Dedifferentiated amniotic fluid mesenchymal stem cell (primary cell): ENCODE measurements at regions not wholly inside any gene's neighbourhood (a gene's known extent, or its start where the extent isn't known, plus 50 kb on each side); places are given as distances from the start of the nearest gene placed in this dataset.

Experiments used
- DNase-seq: peaks from one replicate; pipeline ENCODE4 v3.0.0-alpha.2; 2016; ENCODE audit errors: extremely low spot score

- DNase-seq: no peak
Observed at GRCh38 chr2:39535636-39536185, 98.6 kb upstream of the MAP4K3 start.

GRCh38 chr2:39537150-39537549, 100.1 kb upstream of the MAP4K3 start:
- no peak for DNase-seq

DNA sequence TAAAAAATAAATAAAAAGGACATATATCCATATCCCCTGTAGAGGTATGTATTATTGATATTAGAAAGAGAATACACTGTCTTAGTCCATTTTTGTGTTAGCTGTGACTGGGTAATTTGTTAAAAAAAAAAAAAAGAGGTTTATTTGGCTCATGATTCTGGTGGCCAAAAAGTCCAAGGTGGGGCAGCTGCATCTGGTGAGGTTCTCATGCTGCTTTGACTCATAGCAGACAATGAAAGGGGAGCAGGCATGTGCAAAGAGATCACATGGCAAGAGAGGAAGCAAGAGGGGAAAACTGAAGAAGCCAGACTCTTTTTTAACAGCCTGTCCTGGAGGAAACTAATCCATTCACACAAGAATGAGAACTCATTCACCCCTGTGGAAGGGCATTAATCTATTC, 101.6 kb upstream of the MAP4K3 start:
- DNase-seq: no peak

GRCh38 chr2:39540414-39540813, 103.3 kb upstream of the MAP4K3 start:
- no peak for DNase-seq

DNA sequence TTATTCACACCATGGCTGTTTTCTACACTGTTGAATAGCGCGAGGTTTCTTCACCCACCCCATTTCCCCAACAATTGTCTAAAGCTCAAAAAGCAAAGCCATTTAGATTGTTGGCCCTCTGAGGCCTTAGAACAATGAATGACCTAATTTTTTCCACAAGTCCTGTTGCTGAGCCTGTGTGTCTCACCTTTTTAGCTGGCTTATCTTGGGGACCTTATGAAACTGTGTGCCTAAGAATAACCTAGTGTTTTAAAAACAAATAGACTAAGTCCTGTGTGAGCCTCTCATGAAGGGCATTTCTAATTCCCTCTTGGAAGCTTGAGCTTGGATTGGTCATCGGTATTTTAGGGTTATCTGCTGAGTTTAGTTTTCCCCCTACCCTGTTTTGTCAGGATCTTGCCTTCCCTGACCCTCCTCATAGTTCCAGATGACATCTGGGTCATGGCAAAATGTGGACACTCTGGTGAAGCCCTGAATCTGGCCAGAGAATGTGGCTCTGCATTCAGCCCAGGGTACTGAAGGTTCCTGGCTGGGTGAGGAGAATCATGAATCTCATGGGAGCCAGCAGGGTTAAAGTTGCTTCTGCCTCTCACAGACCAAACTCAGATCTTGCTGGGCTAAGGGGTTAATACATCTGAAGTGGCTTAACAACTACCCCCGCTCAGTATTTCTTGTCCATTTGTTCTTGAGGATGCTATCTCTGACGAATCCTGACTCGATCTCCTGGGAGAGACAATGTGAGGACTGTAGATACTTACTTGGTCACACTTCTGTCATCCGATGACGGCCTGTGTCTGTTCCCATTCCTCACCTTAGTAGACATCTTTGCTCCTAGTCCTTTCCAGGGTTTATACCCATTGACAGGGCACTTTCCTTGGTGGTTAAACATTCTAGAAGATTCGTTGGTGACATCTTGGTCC, 104.2 kb upstream of the MAP4K3 start:
- DNase-seq: no peak

- no peak for DNase-seq
Observed at GRCh38 chr2:39542523-39542922, 105.4 kb upstream of the MAP4K3 start.

- no peak for DNase-seq
Observed at GRCh38 chr2:39545957-39546356, 108.9 kb upstream of the MAP4K3 start.

DNA sequence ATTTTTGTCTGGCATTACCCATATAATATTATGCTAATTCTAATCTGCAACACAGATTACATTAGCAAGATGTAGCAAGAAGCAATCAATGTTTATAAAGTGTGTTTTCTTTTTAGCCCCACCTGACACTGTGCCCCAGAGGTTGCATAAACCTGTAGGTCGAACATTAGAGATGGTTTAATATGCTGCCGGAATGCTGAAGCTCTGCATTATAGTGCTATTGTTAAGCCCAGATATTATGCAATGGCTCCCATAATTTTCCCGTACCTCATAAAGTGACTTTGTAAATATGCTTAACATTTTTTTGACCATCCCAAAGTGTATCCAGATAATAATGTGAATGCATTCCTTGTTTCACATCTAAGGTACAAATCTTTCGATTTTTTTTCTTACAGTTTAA, 109.3 kb upstream of the MAP4K3 start:
- DNase-seq: no peak

DNA sequence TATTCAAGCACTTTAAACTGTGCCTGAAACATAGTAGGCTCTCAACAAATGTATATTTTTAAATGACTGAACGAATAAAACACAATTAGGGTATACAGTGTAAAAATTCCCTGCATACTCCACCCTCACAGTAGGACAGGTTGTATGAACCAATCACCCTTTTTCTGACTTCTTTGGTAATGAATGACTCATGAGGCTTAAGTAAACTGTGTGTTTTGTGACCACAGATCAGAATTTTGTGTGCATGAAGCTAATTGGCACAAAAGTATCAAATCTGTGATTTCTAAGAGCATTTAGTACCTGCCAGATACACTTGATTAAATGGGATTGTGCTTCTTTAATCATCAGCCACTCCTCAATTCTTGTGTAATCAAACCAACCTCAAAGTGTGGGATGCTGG, 109.9 kb upstream of the MAP4K3 start:
- no peak for DNase-seq

DNA sequence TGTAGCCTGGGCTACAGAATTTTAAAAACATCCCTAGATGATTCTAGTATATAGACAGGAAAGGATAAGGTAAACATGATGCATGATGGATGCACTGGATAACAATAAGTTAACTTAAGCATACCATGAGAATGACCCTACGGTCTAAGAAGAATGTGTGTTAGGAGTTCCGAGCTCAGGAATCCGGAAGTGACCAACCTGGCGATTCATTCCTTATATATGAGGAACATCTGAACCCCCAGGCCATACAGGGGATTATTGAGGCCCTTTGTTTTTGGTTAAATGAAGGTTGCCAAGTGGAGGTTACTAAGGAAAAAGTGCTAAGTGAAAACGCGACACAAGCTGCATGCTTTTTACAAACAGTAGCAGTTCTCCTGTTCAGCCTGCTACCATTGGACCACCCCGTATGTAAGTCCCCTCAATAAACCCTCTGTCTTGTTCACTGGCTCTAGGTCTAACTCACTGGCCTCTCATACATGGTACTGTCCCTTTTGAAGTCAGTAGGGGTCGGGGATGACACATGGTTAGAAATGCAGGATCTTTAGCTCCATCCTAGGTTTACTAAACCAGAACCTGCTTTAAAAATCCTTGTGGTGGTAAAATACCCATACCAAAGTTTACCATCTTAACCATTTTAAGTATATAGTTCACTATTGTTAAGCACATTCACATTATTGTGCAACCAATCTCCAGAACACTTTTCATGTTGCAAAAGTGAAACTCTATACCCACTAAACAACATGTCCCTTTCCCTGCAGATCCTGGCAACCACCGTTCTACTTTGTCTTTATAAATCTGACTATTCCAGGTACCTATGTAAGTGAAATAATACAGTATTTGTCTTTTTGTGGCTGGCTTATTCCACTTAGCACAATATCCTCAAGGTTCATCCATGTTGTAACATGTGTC, 111.0 kb upstream of the MAP4K3 start:
- no peak for DNase-seq

DNA sequence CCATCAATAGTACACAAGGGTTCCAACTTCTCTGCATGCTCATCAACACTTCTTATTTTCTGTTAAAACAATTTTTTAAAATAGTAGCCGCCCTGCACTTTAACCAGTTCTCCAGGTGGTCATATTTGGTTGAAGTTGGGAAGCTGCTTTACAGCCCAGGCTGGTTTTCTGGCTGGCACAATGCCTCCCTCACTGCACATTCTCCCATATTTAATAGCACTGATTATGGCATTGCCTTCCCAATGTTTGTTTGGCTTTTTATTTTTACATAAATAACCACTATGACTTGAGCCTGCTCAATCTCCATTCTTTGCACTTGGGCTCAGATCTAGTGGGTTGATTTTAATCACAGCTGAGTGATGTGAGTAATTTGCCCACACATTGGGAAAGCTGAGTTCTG, 111.9 kb upstream of the MAP4K3 start:
- no peak for DNase-seq

GRCh38 chr2:39549718-39550464, 112.8 kb upstream of the MAP4K3 start:
- no peak for DNase-seq

DNA sequence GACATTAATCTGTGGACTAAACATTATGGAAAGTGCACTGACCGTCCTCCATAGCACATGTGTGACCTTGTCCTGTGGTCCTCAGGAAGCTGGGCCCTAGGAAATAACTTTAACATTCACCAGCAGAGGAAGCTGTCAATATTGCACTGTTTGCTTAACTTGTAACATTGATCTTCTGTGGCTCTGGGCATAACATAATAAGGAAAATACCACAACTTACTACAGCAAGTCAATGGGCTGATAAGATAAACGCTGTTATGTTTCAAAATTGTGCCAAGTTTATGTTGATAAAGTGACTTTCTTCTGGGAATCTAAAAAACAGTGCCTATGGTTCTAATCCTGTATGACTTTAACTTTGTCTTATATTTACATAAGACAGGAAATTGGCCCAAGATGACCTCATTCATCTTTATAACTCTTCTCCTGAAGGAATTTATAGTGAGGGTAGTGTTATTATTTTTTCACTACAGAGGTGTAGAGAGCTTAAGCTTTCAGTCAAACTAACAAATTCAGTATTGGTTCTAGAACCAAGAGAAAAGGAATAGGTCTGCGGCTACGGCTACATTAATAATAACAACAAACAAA, 113.7 kb upstream of the MAP4K3 start:
- no peak for DNase-seq

DNA sequence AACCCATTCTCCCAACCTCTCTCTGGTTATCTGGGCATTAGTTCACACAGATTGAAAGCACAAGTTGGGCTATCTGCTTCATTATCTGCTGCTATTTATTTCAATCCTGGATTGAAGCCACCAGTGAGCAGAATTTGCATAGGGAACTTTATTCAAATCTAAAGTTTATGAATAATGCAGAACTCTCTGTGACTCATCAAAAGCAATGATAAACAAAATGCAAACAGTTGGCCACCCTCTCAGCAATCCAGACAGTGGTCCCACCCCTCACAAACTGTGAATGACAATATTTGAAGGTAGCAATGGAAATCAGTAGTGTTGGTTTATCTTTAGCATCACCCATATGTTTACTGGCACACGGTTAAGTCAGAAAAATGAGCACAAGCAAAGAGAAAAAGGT, 106.8 kb upstream of the TMEM178A start:
- peak; percentile 13 for DNase-seq

DNA sequence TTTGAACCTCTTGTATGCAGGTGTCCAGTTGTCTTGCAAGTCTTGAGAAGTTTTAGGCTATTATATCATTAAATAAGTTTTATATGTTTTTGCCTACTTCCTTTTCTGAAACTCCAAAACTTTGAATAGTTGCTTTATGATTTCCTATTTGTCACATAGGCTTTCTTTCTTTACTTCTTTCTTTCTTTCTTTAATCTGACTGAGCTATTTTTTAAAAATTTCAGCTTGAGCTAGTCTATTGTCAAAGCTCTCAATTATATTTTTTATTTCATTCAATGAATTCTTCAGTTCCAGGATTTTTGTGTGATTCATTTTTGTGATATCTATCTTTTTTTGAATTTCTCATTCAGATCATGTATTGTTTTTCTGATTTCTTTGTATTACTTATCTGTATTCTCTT, 102.1 kb upstream of the TMEM178A start:
- DNase-seq: peak; percentile 8

DNA sequence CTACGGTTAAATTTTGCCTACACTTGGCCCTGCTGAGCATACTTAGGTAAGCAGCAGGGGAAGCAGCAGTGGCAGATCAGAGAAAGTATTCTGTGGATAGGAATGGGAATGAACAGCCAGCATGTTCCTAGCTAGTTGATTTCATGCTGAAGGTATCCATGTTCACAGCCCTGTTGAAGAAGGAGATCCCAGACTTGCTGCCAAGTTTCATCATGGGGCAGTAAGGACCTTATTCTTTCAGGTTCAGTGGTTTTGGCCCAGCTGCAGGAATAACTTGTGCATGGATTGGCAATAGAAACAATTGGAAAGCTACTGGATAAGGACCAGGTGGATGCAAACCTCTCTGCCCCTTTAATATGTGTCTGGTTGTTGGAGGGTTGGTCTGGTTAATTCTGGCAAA, 98.2 kb upstream of the TMEM178A start:
- peak; percentile 14 for DNase-seq

DNA sequence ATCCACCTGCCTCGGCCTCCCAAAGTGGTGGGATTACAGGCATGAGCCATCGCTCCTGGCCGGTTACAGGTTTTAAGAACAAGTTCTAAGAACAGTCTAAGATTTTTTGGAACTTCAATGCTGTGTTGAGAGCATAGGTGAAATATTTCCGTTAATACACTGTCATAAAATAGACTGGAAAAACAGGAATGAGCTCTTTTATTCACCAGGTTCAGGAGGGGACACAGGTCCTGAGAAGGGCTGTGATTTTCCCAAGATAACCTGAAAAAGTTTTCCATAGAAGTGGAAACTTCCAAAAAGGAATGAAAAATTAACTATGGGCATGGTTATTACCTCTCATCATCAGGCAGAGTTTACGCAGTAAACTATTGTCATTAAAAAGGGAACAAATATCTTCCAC, 97.6 kb upstream of the TMEM178A start:
- peak; percentile 11 for DNase-seq

GRCh38 chr2:39568561-39569006, 97.1 kb upstream of the TMEM178A start:
- DNase-seq: peak; percentile 84

- DNase-seq: no peak
Observed at GRCh38 chr2:39570130-39570555, 95.6 kb upstream of the TMEM178A start.

DNA sequence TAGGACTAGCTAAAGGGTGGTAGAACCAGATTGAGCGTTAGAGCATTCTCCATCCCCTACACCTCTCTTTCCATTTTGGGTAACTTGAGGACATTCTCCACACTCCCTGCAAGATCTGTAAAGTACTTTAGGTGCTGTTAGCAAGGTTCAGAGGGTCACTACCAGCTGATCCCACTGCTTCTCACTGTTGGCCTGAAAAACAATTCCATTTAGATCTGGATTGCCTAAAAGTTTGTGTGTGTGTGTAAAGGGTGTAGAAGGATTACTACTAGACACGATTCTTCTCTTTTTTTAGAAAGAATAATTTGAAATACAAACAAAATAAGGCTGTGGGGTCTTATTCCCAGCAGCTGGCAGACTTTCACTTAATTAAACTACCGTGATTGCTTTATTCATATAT, 95.1 kb upstream of the TMEM178A start:
- no peak for DNase-seq

DNA sequence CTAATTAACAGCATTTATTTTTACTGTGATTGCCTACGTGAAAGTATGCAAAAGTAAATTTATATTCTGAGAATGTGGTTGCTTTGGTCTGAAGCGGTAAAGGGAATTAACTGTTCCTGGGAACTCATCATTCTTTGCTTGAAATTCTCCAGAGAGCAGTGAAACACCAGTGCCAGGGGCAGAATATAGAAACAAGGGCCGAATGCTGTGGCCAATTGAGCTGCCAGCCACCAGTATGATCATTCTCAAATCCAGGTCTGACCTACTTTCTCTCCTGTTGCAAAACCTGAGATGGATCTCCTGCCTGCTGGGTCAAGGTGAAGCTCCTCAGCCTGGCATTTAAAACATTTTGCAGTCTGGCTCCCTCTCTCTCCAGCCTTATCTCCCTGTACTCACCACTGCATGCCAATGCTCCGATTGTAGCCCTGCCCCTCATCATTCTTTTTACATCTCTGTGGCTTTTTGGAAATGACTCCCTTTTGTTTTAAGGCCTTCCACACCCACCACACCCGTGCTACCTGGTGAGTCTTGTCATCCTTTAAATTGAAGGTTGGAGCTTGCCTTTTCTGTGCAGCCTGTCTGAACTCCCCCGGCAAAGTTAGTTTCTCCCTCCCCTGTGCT, 94.5 kb upstream of the TMEM178A start:
- DNase-seq: no peak
